ENCODE measurements at regions not wholly inside any gene's neighbourhood (a gene's known extent, or its start where the extent isn't known, plus 50 kb on each side); places are given as distances from the start of the nearest gene placed in this dataset.
"Not testable (repeated sequence)": the region's sequence is repeated elsewhere in the genome, so short reads cannot be mapped to it uniquely, and the experiment has no call there.

DNA sequence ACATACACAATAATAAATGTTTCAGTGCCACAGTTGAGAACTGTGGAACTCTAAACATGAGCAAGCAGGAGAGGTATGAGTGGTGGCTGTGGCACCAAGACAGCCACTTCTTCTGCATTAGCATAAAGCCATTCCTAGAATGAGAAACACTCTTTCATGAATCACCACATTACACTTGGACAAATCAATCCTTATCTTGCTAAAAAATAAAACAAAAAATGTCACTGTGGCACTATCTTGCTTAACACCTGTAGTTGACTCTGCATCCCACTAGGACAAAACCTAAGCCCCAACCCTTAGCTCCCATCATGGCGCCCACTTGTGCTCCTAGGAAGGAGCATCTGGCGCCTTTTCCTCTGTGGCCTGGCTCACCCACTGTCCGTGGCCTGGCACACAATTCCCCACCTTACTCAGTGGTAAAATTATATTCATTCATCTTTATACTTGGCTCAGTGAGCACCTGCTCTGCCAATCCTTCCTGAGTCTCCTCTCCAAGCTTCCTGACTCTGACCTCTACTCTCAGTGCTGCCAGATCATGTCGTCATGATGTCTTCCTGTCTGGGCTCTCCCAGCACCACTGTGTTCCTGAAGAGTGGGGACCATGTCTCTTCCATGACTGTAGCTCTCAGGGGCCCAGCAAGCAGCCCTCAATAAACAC is 272.9 kb downstream of the LNPK start:
- ATAC-seq, result peak; percentile 13
- no peaks in the 10 kb centered on the region for H3K4me1 ChIP-seq (ENCODE audit: low read depth)
- DNase-seq, result no peak
- H3K9me3 ChIP-seq, result no peaks in the 10 kb centered on the region
- no peak overlapping the region for H3K4me3 ChIP-seq
- TF ChIP-seq, protein P1, sequence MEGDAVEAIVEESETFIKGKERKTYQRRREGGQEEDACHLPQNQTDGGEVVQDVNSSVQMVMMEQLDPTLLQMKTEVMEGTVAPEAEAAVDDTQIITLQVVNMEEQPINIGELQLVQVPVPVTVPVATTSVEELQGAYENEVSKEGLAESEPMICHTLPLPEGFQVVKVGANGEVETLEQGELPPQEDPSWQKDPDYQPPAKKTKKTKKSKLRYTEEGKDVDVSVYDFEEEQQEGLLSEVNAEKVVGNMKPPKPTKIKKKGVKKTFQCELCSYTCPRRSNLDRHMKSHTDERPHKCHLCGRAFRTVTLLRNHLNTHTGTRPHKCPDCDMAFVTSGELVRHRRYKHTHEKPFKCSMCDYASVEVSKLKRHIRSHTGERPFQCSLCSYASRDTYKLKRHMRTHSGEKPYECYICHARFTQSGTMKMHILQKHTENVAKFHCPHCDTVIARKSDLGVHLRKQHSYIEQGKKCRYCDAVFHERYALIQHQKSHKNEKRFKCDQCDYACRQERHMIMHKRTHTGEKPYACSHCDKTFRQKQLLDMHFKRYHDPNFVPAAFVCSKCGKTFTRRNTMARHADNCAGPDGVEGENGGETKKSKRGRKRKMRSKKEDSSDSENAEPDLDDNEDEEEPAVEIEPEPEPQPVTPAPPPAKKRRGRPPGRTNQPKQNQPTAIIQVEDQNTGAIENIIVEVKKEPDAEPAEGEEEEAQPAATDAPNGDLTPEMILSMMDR (IDR thresholded peaks at IDR 0.05), result no peak
- no peaks in the 10 kb centered on the region for H3K36me3 ChIP-seq (ENCODE audit: low read depth)
- intact Hi-C loops (cut with DNase I, micrococcal nuclease), result no loop called here

DNA sequence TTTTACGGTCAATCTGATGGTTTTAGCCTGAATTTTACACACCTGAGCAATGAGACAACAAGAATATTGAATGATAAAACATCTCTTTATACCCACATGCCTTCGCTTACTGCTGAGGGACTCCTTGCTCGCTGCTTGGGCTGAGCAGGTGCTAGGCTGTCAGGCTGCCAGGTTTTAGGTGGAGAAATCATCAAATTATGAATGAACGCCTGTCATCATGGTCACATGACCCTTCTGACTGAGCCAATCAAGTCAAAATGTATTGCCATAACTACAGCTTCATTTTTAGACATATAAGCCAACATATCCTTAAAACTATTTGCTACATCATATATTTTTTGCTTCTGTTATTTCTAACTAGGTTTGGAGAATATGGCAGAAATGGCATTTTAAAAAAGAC is 274.0 kb downstream of the LNPK start:
- Histone ChIP-seq H3K9me3 (no peaks in the 10 kb centered on the region), H3K4me1 (ENCODE audit: low read depth) (no peaks in the 10 kb centered on the region), H3K36me3 (ENCODE audit: low read depth) (no peaks in the 10 kb centered on the region), H3K4me3 (no peak overlapping the region)
- intact Hi-C loops (cut with DNase I, micrococcal nuclease), result no loop called here
- ATAC-seq (no peak), DNase-seq (no peak)
- TF ChIP-seq, protein P1 (IDR thresholded peaks at IDR 0.05), result no peak

DNA sequence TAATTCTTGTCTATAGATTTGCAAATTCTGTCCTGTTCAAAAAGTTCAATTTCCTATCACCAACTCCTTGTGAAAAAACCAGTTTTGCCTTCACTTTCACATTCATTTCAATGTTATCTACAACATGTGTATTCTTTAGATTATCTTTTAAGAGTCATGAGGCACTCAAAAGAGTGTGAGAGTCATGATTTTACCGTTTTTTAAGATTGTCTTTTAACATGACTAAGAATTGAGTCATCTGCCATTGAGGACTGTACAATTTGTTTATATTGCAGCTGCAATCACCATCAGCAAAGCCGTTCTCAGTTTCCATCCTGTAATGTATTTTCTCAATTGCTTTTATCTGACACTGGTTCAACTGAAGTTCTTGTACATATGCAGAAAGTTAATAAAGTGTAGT is 275.8 kb downstream of the LNPK start:
- intact Hi-C loops (cut with DNase I, micrococcal nuclease), result no loop called here
- H3K9me3 ChIP-seq, result no peaks in the 10 kb centered on the region
- H3K4me1 ChIP-seq (ENCODE audit: low read depth), result no peaks in the 10 kb centered on the region
- TF ChIP-seq, protein P1 (IDR thresholded peaks at IDR 0.05), result no peak
- H3K36me3 ChIP-seq (ENCODE audit: low read depth), result no peaks in the 10 kb centered on the region
- ATAC-seq (peak; percentile 54), DNase-seq (no peak)
- H3K4me3 ChIP-seq, result no peak overlapping the region

DNA sequence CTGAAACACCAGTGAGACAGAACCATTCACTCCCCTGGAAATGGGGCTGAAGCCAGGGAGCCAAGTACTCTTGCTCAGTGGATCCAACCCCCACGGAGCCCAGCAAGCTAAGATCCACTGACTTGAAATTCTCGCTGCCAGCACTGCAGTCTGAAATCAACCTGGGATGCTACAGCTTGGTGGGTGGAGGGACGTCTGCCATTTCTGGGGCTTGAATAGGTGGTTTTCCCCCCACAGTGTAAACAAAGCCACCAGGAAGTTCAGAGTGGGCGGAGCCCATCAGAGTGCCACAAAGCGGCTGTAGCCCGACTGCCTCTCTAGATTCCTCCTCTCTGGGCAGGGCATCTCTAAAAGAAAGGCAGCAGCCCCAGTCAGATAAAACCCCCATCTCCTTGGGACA is 292.8 kb downstream of the LNPK start:
- DNase-seq, result no peak
- no peaks in the 10 kb centered on the region for H3K36me3 ChIP-seq (ENCODE audit: low read depth)
- intact Hi-C loops (cut with DNase I, micrococcal nuclease), result no loop called here
- TF ChIP-seq, protein P1 (IDR thresholded peaks at IDR 0.05), result no peak
- no peaks in the 10 kb centered on the region for H3K4me1 ChIP-seq (ENCODE audit: low read depth)
- H3K9me3 ChIP-seq, result no peaks in the 10 kb centered on the region
- no peak for ATAC-seq
- H3K4me3 ChIP-seq, result no peak overlapping the region

DNA sequence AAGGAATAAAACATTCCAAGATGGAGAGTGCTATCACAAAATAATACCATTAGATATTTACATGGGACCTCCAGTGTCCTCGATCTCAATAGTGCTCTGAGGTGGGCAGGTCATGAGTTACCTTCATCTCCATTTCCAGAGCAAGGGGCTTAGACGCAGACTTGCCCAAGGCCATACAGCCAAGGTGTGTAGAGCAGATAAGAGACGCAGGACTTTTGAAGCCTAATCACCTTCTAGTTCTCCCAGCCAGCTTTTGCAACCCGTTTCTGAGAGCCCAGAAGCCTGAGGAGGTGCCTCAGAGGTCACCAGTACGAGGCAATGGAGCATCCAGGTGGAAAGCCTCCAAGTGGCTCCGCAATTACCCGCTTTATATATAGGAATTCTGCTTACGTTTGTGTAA is 294.7 kb downstream of the LNPK start:
- no peak for DNase-seq
- intact Hi-C loops (cut with DNase I, micrococcal nuclease), result no loop called here
- Histone ChIP-seq H3K9me3 (no peaks in the 10 kb centered on the region), H3K4me1 (ENCODE audit: low read depth) (no peaks in the 10 kb centered on the region), H3K36me3 (ENCODE audit: low read depth) (no peaks in the 10 kb centered on the region), H3K4me3 (no peak overlapping the region)
- ATAC-seq, result no peak
- TF ChIP-seq, protein P1 (IDR thresholded peaks at IDR 0.05), result no peak

DNA sequence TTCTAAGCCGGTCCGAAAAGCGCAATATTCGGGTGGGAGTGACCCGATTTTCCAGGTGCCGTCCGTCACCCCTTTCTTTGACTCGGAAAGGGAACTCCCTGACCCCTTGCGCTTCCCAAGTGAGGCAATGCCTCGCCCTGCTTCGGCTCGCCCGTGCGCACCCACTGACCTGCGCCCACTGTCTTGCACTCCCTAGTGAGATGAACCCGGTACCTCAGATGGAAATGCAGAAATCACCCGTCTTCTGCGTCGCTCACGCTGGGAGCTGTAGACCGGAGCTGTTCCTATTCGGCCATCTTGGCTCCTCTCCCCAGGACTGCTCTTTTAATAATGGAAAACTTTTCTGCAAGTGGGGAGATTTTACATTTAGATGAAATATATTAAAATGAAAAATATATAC is 297.5 kb downstream of the LNPK start:
- H3K4me1 ChIP-seq (ENCODE audit: low read depth); H3K9me3 ChIP-seq; intact Hi-C loops (cut with DNase I, micrococcal nuclease); H3K36me3 ChIP-seq (ENCODE audit: low read depth); ATAC-seq; H3K4me3 ChIP-seq; DNase-seq: not testable (repeated sequence)

Data from mucosa of descending colon (tissue), 3 donors.